ENCODE measurements at regions not wholly inside any gene's neighbourhood (a gene's known extent, or its start where the extent isn't known, plus 50 kb on each side); places are given as distances from the start of the nearest gene placed in this dataset.

DNA sequence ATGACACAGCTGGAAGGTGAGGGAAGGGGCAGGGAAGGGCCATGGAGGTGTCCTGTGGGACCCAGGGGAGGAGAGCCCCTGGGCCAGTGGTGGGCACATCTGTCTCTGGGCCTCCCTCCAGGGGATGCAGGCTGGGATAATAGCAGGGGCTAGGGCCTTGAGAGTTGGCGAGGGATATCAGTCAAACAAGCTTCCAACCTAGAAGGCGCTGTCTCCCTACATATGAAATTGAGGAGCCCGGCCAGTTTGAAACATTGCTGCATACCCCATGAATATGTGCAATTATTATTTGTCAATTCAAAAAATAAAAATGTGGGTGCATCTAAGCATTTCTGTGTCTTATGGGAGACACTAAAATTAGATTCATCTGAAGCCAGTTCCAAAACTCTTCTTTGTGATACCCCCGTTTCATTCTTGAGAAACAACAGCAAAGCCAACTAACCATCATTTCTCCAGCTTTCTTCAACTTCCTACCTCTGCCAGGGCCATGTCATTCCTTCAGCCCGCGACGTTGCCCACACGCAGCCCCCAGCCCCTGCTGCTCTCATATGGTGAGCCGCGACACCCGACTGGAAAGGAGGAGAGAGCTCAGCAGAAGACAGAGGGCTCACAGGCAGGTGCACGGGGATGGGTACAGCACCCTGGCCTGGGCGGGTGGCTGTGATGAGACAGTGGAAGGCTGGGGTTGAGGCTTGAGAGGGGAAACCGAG is 418.7 kb downstream of the GLRX3 start:
- DNase-seq (no peak), ATAC-seq (no peak)
- Histone ChIP-seq H3K9me3 (no peaks in the 10 kb centered on the region), H3K4me1 (ENCODE audit: low read depth) (no peaks in the 10 kb centered on the region), H3K36me3 (ENCODE audit: low read depth) (no peaks in the 10 kb centered on the region), H3K4me3 (no peak overlapping the region)
- intact Hi-C loops (cut with DNase I, micrococcal nuclease) = no loop called here
- TF ChIP-seq, protein P1, sequence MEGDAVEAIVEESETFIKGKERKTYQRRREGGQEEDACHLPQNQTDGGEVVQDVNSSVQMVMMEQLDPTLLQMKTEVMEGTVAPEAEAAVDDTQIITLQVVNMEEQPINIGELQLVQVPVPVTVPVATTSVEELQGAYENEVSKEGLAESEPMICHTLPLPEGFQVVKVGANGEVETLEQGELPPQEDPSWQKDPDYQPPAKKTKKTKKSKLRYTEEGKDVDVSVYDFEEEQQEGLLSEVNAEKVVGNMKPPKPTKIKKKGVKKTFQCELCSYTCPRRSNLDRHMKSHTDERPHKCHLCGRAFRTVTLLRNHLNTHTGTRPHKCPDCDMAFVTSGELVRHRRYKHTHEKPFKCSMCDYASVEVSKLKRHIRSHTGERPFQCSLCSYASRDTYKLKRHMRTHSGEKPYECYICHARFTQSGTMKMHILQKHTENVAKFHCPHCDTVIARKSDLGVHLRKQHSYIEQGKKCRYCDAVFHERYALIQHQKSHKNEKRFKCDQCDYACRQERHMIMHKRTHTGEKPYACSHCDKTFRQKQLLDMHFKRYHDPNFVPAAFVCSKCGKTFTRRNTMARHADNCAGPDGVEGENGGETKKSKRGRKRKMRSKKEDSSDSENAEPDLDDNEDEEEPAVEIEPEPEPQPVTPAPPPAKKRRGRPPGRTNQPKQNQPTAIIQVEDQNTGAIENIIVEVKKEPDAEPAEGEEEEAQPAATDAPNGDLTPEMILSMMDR (IDR thresholded peaks at IDR 0.05) = no peak

DNA sequence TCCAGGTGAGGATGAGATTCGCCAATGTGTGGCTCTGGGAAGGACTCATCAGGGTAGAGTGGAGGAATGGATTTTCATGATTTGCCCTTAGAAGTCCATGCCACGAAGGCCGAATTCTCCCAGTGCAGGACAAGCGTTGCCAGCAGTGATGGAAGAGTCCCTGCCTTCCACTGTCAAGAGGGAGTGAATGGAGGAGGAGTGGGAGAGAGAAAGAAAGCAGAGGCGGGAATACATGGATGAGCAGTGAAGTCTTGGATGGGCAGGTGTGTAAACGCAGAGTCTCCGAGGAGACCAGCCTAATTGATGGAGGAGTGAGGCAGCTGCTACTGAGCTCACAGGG is 419.2 kb downstream of the GLRX3 start:
- TF ChIP-seq, protein P1 (IDR thresholded peaks at IDR 0.05) = no peak
- ATAC-seq = no peak

DNA sequence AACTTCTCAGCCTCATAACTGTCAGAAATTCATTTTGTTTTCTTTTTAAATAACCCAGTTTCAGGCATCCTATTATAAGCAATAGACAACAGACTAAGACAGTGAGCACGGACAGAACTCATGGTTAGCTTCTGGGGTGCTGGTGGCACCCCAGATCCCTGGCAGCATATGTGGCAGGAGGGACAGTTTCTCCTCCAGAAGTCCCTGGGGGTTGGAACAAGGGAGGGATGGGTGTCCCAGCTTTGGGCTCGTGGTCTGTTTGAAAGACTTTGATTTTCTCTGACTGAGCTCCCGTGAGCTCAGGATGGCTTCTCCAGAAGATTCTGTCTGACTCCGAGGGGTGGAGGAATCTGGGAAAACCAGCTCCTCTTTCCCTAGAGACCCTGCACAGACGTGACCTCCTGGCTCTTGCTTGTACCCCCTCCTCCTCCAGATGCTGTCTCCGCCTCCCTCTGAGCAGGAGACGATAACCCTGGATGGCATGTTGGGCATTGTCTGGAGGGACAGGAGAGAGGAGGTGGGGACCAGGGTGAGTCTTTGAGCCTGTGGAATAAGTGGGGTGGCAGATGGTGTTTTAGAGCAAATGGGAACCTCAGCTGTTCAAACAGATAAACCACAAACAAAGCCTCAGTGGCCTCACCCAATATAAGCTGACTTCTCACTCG is 421.1 kb downstream of the GLRX3 start:
- Histone ChIP-seq H3K36me3 (ENCODE audit: low read depth) (no peaks in the 10 kb centered on the region), H3K9me3 (no peaks in the 10 kb centered on the region), H3K4me3 (no peak overlapping the region), H3K4me1 (ENCODE audit: low read depth) (no peaks in the 10 kb centered on the region)
- ATAC-seq (no peak), DNase-seq (no peak)
- TF ChIP-seq, protein P1 (IDR thresholded peaks at IDR 0.05) = no peak
- intact Hi-C loops (cut with DNase I, micrococcal nuclease) = no loop called here

More for the DNA sequence above, 419.2 kb downstream of the GLRX3 start:
- H3K4me1 ChIP-seq (ENCODE audit: low read depth) = no peaks in the 10 kb centered on the region
- intact Hi-C loops (cut with DNase I, micrococcal nuclease) = no loop called here
- DNase-seq = no peak
- no peaks in the 10 kb centered on the region for H3K36me3 ChIP-seq (ENCODE audit: low read depth)
- no peaks in the 10 kb centered on the region for H3K9me3 ChIP-seq
- H3K4me3 ChIP-seq = no peak overlapping the region

DNA sequence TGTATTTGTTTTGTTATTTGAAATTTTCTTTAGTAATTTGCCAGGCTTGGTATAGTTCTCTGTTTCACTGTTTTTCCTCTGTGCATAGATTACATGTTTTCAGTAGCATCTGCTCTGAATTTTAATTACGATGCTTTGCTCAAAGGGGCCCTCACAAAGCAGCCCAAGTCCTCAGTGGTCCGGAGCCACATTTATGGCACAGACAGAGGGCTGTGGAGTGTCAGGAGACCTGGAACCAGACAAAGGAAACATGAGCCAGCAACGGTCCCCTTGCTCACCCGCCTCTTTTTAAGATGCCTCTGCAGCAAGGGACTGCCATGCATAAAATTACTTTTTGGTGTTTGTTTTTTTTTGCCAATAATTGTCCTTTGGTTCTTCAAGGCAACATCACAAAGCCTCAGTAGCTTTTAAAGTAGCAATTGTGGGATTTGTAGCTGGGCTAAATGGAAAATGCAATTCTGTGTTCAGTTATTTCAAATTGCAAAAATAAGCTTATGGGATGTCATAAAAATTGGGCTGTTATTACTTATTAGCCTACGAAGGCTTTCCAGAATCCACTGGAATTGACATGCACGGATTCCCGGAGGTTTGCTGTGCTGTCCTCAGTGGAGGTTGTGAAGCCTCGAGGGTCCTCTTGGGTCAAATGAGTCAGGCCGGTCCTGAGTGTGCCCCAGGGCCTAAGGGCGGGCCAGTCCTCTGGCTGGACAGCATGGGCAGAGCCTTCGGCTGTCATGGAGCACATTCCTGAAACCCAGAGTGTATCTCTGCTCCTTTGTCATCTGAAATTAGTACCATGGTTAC is 422.8 kb downstream of the GLRX3 start:
- ATAC-seq (no peak), DNase-seq (no peak)
- Histone ChIP-seq H3K36me3 (ENCODE audit: low read depth) (no peaks in the 10 kb centered on the region), H3K9me3 (no peaks in the 10 kb centered on the region), H3K4me3 (no peak overlapping the region), H3K4me1 (ENCODE audit: low read depth) (no peaks in the 10 kb centered on the region)
- intact Hi-C loops (cut with DNase I, micrococcal nuclease) = no loop called here
- TF ChIP-seq, protein P1 (IDR thresholded peaks at IDR 0.05) = no peak

DNA sequence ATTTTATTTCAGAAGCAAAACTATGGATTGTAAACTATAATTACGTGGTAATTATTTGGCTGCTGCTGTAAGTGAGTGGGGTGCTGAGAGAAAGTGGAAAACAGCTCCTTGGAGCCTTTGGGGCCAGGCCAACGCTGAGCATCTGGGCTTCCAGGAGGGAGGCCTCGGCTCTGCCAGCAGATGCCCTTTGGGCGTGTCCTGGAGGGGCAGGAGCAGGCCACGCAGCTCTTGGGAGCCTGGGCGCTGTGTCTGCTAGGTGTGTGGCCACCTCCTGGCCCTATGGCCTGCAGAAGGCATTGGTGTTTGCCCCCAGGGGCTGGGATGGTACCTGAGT is 423.3 kb downstream of the GLRX3 start:
- Histone ChIP-seq H3K9me3 (no peaks in the 10 kb centered on the region), H3K36me3 (ENCODE audit: low read depth) (no peaks in the 10 kb centered on the region), H3K4me3 (no peak overlapping the region), H3K4me1 (ENCODE audit: low read depth) (no peaks in the 10 kb centered on the region)
- no peak for ATAC-seq
- no peak for DNase-seq
- TF ChIP-seq, protein P1 (IDR thresholded peaks at IDR 0.05) = no peak
- intact Hi-C loops (cut with DNase I, micrococcal nuclease) = no loop called here
